ENCODE measurements at regions not wholly inside any gene's neighbourhood (a gene's known extent, or its start where the extent isn't known, plus 50 kb on each side); places are given as distances from the start of the nearest gene placed in this dataset.

- TF ChIP-seq CEBPB (IDR thresholded peaks at IDR 0.05) (no peak), TAF1 (IDR thresholded peaks at IDR 0.05; ENCODE audit: low read depth) (no peak)
These were observed 420.4 kb upstream of the SEMA6D start for GRCh38 chr15:47296881-47297280.
